ES-I3 (cell line): ENCODE measurements at regions not wholly inside any gene's neighbourhood (a gene's known extent, or its start where the extent isn't known, plus 50 kb on each side); places are given as distances from the start of the nearest gene placed in this dataset.

Source experiments
- H3K36me3 ChIP-seq: 2 replicates; pipeline ENCODE4 v1.6.1; 2013; ENCODE audit warnings: mild to moderate bottlenecking, low read length, control low read depth, moderate library complexity; ENCODE audit not compliant: insufficient read depth
- H3K4me1 ChIP-seq: 2 replicates; pipeline ENCODE4 v1.6.1; 2013; ENCODE audit warnings: mild to moderate bottlenecking, control low read depth, low read length; ENCODE audit not compliant: insufficient read depth
- H3K9ac ChIP-seq: 2 replicates; pipeline ENCODE4 v1.6.1; 2013; ENCODE audit warnings: low read depth, mild to moderate bottlenecking, low read length, moderate library complexity
- H3K9me3 ChIP-seq: 2 replicates; pipeline ENCODE4 v1.6.1; 2013; ENCODE audit warnings: mild to moderate bottlenecking, low read length, moderate library complexity; ENCODE audit not compliant: control insufficient read depth, insufficient read depth

GRCh38 chr2:59277671-59278070, 1036.5 kb upstream of the FANCL start:
- Histone ChIP-seq H3K9me3 (no peaks in the 10 kb centered on the region), H3K9ac (no peak overlapping the region), H3K36me3 (no peaks in the 10 kb centered on the region), H3K4me1 (no peaks in the 10 kb centered on the region)

- H3K36me3 ChIP-seq = no peaks in the 10 kb centered on the region
- no peak overlapping the region for H3K9ac ChIP-seq
- H3K9me3 ChIP-seq = no peaks in the 10 kb centered on the region
- H3K4me1 ChIP-seq = no peaks in the 10 kb centered on the region
Observed at GRCh38 chr2:59276917-59277316, 1035.8 kb upstream of the FANCL start.

GRCh38 chr2:59276033-59276432, 1034.9 kb upstream of the FANCL start:
- H3K36me3 ChIP-seq = no peaks in the 10 kb centered on the region
- no peaks in the 10 kb centered on the region for H3K9me3 ChIP-seq
- no peaks in the 10 kb centered on the region for H3K4me1 ChIP-seq
- H3K9ac ChIP-seq = no peak overlapping the region

GRCh38 chr2:59266453-59266852, 1025.3 kb upstream of the FANCL start:
- Histone ChIP-seq H3K36me3 (no peaks in the 10 kb centered on the region), H3K4me1 (0 out of 2 replicates have a peak, but pooled peaks cover 9% of the 10 kb centered on the region), H3K9ac (no peak overlapping the region), H3K9me3 (no peaks in the 10 kb centered on the region)

- no peaks in the 10 kb centered on the region for H3K9me3 ChIP-seq
Observed at GRCh38 chr2:59259913-59260312, 1018.8 kb upstream of the FANCL start.

GRCh38 chr2:59256290-59256689, 1015.2 kb upstream of the FANCL start:
- H3K9ac ChIP-seq = no peak overlapping the region
- peaks cover 5% of the 10 kb centered on the region; the same call in 1 of the 2 replicates for H3K4me1 ChIP-seq
- no peaks in the 10 kb centered on the region for H3K36me3 ChIP-seq
- H3K9me3 ChIP-seq = no peaks in the 10 kb centered on the region

More at GRCh38 chr2:59259913-59260312, 1018.8 kb upstream of the FANCL start:
- Histone ChIP-seq H3K36me3 (no peaks in the 10 kb centered on the region), H3K4me1 (peaks cover 5% of the 10 kb centered on the region; the same call in 1 of the 2 replicates), H3K9ac (no peak overlapping the region)

GRCh38 chr2:59254279-59254678, 1013.2 kb upstream of the FANCL start:
- Histone ChIP-seq H3K9me3 (no peaks in the 10 kb centered on the region), H3K36me3 (no peaks in the 10 kb centered on the region), H3K9ac (no peak overlapping the region), H3K4me1 (peaks cover 4% of the 10 kb centered on the region; the same call in 1 of the 2 replicates)

- no peaks in the 10 kb centered on the region for H3K9me3 ChIP-seq
- H3K4me1 ChIP-seq = no peaks in the 10 kb centered on the region
- no peaks in the 10 kb centered on the region for H3K36me3 ChIP-seq
- no peak overlapping the region for H3K9ac ChIP-seq
Observed at GRCh38 chr2:59250307-59250677, 1009.2 kb upstream of the FANCL start.

- Histone ChIP-seq H3K4me1 (no peaks in the 10 kb centered on the region), H3K9me3 (no peaks in the 10 kb centered on the region), H3K36me3 (no peaks in the 10 kb centered on the region), H3K9ac (no peak overlapping the region)
Observed at GRCh38 chr2:59249441-59250306, 1008.5 kb upstream of the FANCL start.

- H3K9me3 ChIP-seq = no peaks in the 10 kb centered on the region
- no peaks in the 10 kb centered on the region for H3K36me3 ChIP-seq
- no peak overlapping the region for H3K9ac ChIP-seq
- H3K4me1 ChIP-seq = no peaks in the 10 kb centered on the region
Observed at GRCh38 chr2:59239146-59239545, 998.0 kb upstream of the FANCL start.

- Histone ChIP-seq H3K9me3 (no peaks in the 10 kb centered on the region), H3K9ac (no peak overlapping the region), H3K36me3 (no peaks in the 10 kb centered on the region), H3K4me1 (no peaks in the 10 kb centered on the region)
Observed at GRCh38 chr2:59237311-59237710, 996.2 kb upstream of the FANCL start.

GRCh38 chr2:59236723-59237122, 995.6 kb upstream of the FANCL start:
- H3K9me3 ChIP-seq = no peaks in the 10 kb centered on the region
- H3K4me1 ChIP-seq = no peaks in the 10 kb centered on the region
- H3K9ac ChIP-seq = no peak overlapping the region
- no peaks in the 10 kb centered on the region for H3K36me3 ChIP-seq

GRCh38 chr2:59233920-59234319, 992.8 kb upstream of the FANCL start:
- Histone ChIP-seq H3K9ac (no peak overlapping the region), H3K36me3 (no peaks in the 10 kb centered on the region), H3K4me1 (no peaks in the 10 kb centered on the region), H3K9me3 (no peaks in the 10 kb centered on the region)

- Histone ChIP-seq H3K36me3 (no peaks in the 10 kb centered on the region), H3K9ac (no peak overlapping the region), H3K4me1 (no peaks in the 10 kb centered on the region), H3K9me3 (no peaks in the 10 kb centered on the region)
Observed at GRCh38 chr2:59233448-59233847, 992.3 kb upstream of the FANCL start.

- Histone ChIP-seq H3K9me3 (no peaks in the 10 kb centered on the region), H3K9ac (no peak overlapping the region), H3K36me3 (no peaks in the 10 kb centered on the region), H3K4me1 (no peaks in the 10 kb centered on the region)
Observed at GRCh38 chr2:59232394-59233165, 991.5 kb upstream of the FANCL start.
